Thyroid gland (tissue), 4 donors: ENCODE measurements at regions not wholly inside any gene's neighbourhood (a gene's known extent, or its start where the extent isn't known, plus 50 kb on each side); places are given as distances from the start of the nearest gene placed in this dataset.

Experiments used
- POLR2A ChIP-seq, 2 donors: fragments of 450-650 bp; IDR thresholded peaks; one replicate each; pipeline ENCODE4 v1.6.1; 2017; ENCODE audit warnings: antibody characterized with exemption in 2 of 2, mild to moderate bottlenecking in 2 of 2, moderate library complexity in 1 of 2
- TF ChIP-seq, protein P1 (sequence below), 6 experiments: fragments of 200-600 bp in 3 of 6; fragments of 450-650 bp in 3 of 6; sonication (generic) in 3 of 6; IDR thresholded peaks; one replicate each; pipeline ENCODE4 v1.5.1; 2016 to 2019; ENCODE audit warnings: antibody characterized with exemption in 6 of 6, mild to moderate bottlenecking in 2 of 6, inconsistent platforms in 1 of 6, moderate library complexity in 1 of 6

DNA sequence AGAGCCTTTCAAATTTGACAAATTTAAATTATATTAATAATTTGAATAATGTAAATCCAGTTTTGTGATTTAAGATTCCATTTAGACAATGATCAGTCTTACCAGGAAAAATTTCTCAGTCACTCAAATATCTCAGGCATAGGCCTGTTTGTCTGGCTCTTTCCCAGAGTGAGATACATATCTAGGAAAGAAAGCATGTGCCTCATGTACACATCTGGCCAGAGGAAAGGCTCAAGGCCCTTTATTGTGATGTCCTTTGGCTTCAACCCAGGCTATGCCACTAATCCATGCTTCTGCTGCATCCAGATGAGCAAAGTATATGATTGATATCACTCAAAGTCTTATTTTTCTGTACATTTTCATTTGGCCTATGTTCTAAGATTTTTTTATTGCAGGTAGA is 473.3 kb upstream of the ADGRL3 start:
- TF ChIP-seq, protein P1, sequence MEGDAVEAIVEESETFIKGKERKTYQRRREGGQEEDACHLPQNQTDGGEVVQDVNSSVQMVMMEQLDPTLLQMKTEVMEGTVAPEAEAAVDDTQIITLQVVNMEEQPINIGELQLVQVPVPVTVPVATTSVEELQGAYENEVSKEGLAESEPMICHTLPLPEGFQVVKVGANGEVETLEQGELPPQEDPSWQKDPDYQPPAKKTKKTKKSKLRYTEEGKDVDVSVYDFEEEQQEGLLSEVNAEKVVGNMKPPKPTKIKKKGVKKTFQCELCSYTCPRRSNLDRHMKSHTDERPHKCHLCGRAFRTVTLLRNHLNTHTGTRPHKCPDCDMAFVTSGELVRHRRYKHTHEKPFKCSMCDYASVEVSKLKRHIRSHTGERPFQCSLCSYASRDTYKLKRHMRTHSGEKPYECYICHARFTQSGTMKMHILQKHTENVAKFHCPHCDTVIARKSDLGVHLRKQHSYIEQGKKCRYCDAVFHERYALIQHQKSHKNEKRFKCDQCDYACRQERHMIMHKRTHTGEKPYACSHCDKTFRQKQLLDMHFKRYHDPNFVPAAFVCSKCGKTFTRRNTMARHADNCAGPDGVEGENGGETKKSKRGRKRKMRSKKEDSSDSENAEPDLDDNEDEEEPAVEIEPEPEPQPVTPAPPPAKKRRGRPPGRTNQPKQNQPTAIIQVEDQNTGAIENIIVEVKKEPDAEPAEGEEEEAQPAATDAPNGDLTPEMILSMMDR (IDR thresholded peaks at IDR 0.05) = no peak
- no peak for TF ChIP-seq POLR2A (IDR thresholded peaks at IDR 0.05)
